Panc1 (cell line): ENCODE measurements at regions not wholly inside any gene's neighbourhood (a gene's known extent, or its start where the extent isn't known, plus 50 kb on each side); places are given as distances from the start of the nearest gene placed in this dataset.

Experiments used
- ATAC-seq: fragments of 200-7000 bp; cut with Tn5 transposase; 2 replicates; pipeline ENCODE4 v1.9.1; 2020; ENCODE audit warnings: mild to moderate bottlenecking, moderate library complexity
- BruUV-seq: library from RNA; stranded (reverse); fragments of 400-500 nt; replicated peaks from 2 replicates; lab custom pipeline; 2021; lab: Mats Ljungman, UMichigan
- CTCF ChIA-PET: fragments of 300-600 bp; sonication (Branson Sonifier 250); formaldehyde crosslinking; loops from one replicate; lab custom pipeline; 2022; ENCODE audit warnings: antibody characterized with exemption; lab: Charles Lee
- POLR2A ChIA-PET: fragments of 300-600 bp; sonication (Branson Sonifier 250); formaldehyde crosslinking; loops from one replicate; lab custom pipeline; 2022; ENCODE audit warnings: antibody characterized with exemption; lab: Charles Lee
- DNase-seq: peaks from one replicate; pipeline ENCODE4 v3.0.0-alpha.2; 2010; ENCODE audit warnings: low read depth, low spot score
- H3K27ac ChIP-seq: 2 replicates; pipeline ENCODE4 v1.5.1; 2011; ENCODE audit warnings: mild to moderate bottlenecking, low read length, inconsistent platforms
- H3K27me3 ChIP-seq: fragments of 200-500 bp; sonication (Bioruptor generic); 2 replicates; pipeline ENCODE4 v1.6.0; 2014; ENCODE audit warnings: low read length, inconsistent platforms; ENCODE audit not compliant: control insufficient read depth, insufficient read depth
- H3K36me3 ChIP-seq: fragments of 200-500 bp; sonication (Bioruptor generic); 2 replicates; pipeline ENCODE4 v1.5.1; 2014; ENCODE audit warnings: inconsistent platforms, mild to moderate bottlenecking, low read length, moderate library complexity; ENCODE audit not compliant: control insufficient read depth, insufficient read depth
- H3K4me1 ChIP-seq: 2 replicates; pipeline ENCODE4 v1.5.1; 2011; ENCODE audit warnings: inconsistent platforms, mild to moderate bottlenecking, low read length, moderate library complexity; ENCODE audit not compliant: control insufficient read depth, insufficient read depth
- H3K4me3 ChIP-seq, 2 experiments: 2 replicates each; pipeline ENCODE4 v1.5.1; 2011 to 2012; ENCODE audit warnings: low read depth in 2 of 2, low read length in 2 of 2, mild to moderate bottlenecking in 2 of 2, inconsistent platforms in 1 of 2, moderate library complexity in 1 of 2
- H3K9me3 ChIP-seq: fragments of 200-500 bp; sonication (Bioruptor generic); 2 replicates; pipeline ENCODE4 v1.5.1; 2014; ENCODE audit warnings: low read depth, mild to moderate bottlenecking, inconsistent platforms, low read length, moderate library complexity; ENCODE audit not compliant: control insufficient read depth, insufficient read depth
- CTCF ChIP-seq: fragments of 450-650 bp; IDR thresholded peaks from 2 replicates; pipeline ENCODE4 v1.5.1; 2017; ENCODE audit warnings: mild to moderate bottlenecking
- POLR2AphosphoS5 ChIP-seq: IDR thresholded peaks from 2 replicates; pipeline ENCODE4 v1.6.1; 2012; ENCODE audit warnings: mild to moderate bottlenecking, low read depth, low read length, moderate library complexity
- REST ChIP-seq, 2 experiments: IDR thresholded peaks; 2 replicates each; pipeline ENCODE4 v1.6.1; 2011 to 2012; ENCODE audit warnings: low read depth in 2 of 2, control low read depth in 1 of 2, low read length in 1 of 2, mild to moderate bottlenecking in 1 of 2, moderate library complexity in 1 of 2; ENCODE audit not compliant: insufficient read depth in 1 of 2
- SIN3A ChIP-seq: IDR thresholded peaks from 2 replicates; pipeline ENCODE4 v1.6.1; 2012; ENCODE audit warnings: low read depth, mild to moderate bottlenecking, low read length, moderate library complexity, borderline replicate concordance; ENCODE audit not compliant: insufficient read depth
- TCF7L2 ChIP-seq: IDR thresholded peaks from 2 replicates; pipeline ENCODE4 v1.6.1; 2011; ENCODE audit warnings: mild to moderate bottlenecking, low read depth, low read length, inconsistent platforms
- in situ Hi-C: cut with HindIII; loops from 2 replicates; pipeline ENCODE4 v1.10.0; 2016; ENCODE audit warnings: low sequenced_read_pairs, low pct_unique_long_range_greater_than_20kb
- intact Hi-C: fragments of 100-400 bp; cut with micrococcal nuclease; formaldehyde crosslinking; loops from one replicate; pipeline ENCODE4 v1.10.0; 2022; ENCODE audit not compliant: unreplicated experiment

GRCh38 chr7:131077735-131078134 lies 249.9 kb upstream of the MKLN1 start:
- BruUV-seq = no TSS peak
- Histone ChIP-seq H3K27ac (no peak overlapping the region), H3K4me3 (no peak overlapping the region), H3K9me3 (no peaks in the 10 kb centered on the region), H3K4me1 (no peaks in the 10 kb centered on the region), H3K36me3 (no peaks in the 10 kb centered on the region), H3K27me3 (no peaks in the 10 kb centered on the region)
- DNase-seq (no peak), ATAC-seq (no peak)
- intact Hi-C loops (no loop called here), in situ Hi-C loops (no loop called here)
- ChIA-PET CTCF (no interaction called here), POLR2A (no interaction called here)
- TF ChIP-seq SIN3A (no peak), TCF7L2 (no peak), CTCF (no peak), POLR2AphosphoS5 (no peak), REST (IDR thresholded peaks at IDR 0.05; ENCODE audit: insufficient read depth in 1 of 2, low read depth in 2 of 2, low read length in 1 of 2) (no peak)

GRCh38 chr7:131080754-131081153 lies 246.9 kb upstream of the MKLN1 start:
- TF ChIP-seq POLR2AphosphoS5 = no peak
- TF ChIP-seq CTCF = no peak
- TF ChIP-seq REST (IDR thresholded peaks at IDR 0.05; ENCODE audit: insufficient read depth in 1 of 2, low read depth in 2 of 2, low read length in 1 of 2) = no peak
- TF ChIP-seq TCF7L2 = no peak
- no peak for TF ChIP-seq SIN3A
- H3K9me3 ChIP-seq = no peaks in the 10 kb centered on the region
- ChIA-PET CTCF (no interaction called here), POLR2A (no interaction called here)
- BruUV-seq = no TSS peak
- no peak overlapping the region for H3K4me3 ChIP-seq
- no peaks in the 10 kb centered on the region for H3K36me3 ChIP-seq
- no peak for ATAC-seq
- intact Hi-C loops (no loop called here), in situ Hi-C loops (no loop called here)
- H3K4me1 ChIP-seq = no peaks in the 10 kb centered on the region
- H3K27ac ChIP-seq = no peak overlapping the region
- H3K27me3 ChIP-seq = no peaks in the 10 kb centered on the region
- DNase-seq = no peak
